ENCODE measurements at regions not wholly inside any gene's neighbourhood (a gene's known extent, or its start where the extent isn't known, plus 50 kb on each side); places are given as distances from the start of the nearest gene placed in this dataset.
A peak's percentile ranks its signal among the peaks of the same experiment; 100 is the strongest.

DNA sequence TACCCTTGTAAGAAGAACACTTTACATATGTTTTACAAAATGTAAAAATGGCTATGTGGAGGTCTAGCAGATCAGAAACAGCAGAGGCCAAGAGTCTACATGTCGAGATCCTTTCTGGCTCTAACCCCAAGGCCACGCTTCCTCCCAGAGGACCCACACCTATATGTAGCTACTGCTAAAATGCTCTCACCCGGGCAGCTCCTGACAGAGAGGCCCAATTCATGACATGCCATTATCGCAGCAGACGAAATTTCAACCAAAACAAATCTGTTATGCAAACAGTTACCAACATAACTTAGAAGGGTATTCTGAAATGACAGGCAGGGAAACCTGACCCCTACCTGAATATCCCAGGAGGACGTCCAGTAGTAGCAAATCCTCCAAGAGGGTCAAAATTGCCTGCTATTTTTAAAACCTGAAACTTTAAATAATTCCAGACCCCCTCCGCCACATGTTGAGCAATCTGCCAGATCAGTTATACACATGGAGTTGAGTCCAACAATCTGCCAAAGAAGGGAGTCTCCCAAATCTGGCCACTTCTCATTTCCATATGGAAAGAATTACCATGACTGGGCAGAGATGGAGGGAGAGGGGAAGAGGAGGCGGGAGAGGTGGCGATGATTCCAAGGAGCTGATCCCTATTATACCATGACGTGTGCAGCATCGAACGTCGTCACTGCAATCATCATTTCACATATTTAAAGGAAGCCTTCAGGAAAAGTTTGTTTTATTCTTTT is 192.9 kb upstream of the TBL1X start:
- Histone ChIP-seq H3K36me3 (no peaks in the 10 kb centered on the region), H3K9me3 (no peaks in the 10 kb centered on the region), H3K27ac (no peak overlapping the region), H3K4me3 (no peak overlapping the region), H3K27me3 (no peaks in the 10 kb centered on the region), H3K4me1 (no peaks in the 10 kb centered on the region)
- DNase-seq: no peak
- no peak for TF ChIP-seq EP300 (IDR thresholded peaks at IDR 0.05)
- no peak for TF ChIP-seq POLR2AphosphoS5 (IDR thresholded peaks at IDR 0.05)
- TF ChIP-seq POLR2A (IDR thresholded peaks at IDR 0.05): no peak
- TF ChIP-seq, protein P1, sequence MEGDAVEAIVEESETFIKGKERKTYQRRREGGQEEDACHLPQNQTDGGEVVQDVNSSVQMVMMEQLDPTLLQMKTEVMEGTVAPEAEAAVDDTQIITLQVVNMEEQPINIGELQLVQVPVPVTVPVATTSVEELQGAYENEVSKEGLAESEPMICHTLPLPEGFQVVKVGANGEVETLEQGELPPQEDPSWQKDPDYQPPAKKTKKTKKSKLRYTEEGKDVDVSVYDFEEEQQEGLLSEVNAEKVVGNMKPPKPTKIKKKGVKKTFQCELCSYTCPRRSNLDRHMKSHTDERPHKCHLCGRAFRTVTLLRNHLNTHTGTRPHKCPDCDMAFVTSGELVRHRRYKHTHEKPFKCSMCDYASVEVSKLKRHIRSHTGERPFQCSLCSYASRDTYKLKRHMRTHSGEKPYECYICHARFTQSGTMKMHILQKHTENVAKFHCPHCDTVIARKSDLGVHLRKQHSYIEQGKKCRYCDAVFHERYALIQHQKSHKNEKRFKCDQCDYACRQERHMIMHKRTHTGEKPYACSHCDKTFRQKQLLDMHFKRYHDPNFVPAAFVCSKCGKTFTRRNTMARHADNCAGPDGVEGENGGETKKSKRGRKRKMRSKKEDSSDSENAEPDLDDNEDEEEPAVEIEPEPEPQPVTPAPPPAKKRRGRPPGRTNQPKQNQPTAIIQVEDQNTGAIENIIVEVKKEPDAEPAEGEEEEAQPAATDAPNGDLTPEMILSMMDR (IDR thresholded peaks at IDR 0.05): no peak
- intact Hi-C loops (cut with DNase I): no loop called here
- 88% methylated on average over 13 of the region's 13 CpGs for WGBS, 2 donors

DNA sequence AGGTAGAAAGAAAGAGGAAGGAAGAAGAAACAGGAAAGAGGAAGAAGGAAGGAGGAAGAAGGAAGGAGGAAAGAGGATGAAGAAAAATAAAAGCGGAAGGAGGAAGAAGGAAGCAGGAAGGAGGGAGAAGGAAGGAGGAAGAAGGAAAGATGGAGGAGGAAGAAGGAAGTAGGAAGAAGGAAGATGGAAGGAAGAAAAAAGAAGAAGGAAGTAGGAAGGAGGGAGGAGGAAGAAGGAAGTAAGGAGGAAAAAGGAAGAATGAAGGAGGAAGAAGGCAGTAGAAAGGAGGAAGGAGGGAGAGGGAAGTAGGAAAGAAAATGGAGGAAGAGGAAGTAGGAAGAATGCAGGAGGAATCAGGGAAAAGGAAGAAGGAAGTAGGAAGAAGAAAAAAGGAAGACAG is 191.1 kb upstream of the TBL1X start:
- TF ChIP-seq POLR2A (IDR thresholded peaks at IDR 0.05): no peak
- no peak for TF ChIP-seq EP300 (IDR thresholded peaks at IDR 0.05)
- TF ChIP-seq, protein P1 (IDR thresholded peaks at IDR 0.05): no peak
- Histone ChIP-seq H3K36me3 (no peaks in the 10 kb centered on the region), H3K9me3 (no peaks in the 10 kb centered on the region), H3K27me3 (no peaks in the 10 kb centered on the region), H3K4me3 (no peak overlapping the region), H3K27ac (no peak overlapping the region), H3K4me1 (no peaks in the 10 kb centered on the region)
- no peak for DNase-seq
- intact Hi-C loops (cut with DNase I): no loop called here
- WGBS, 2 donors: 94 to 96% methylated on average over 1 of the region's 1 CpG

DNA sequence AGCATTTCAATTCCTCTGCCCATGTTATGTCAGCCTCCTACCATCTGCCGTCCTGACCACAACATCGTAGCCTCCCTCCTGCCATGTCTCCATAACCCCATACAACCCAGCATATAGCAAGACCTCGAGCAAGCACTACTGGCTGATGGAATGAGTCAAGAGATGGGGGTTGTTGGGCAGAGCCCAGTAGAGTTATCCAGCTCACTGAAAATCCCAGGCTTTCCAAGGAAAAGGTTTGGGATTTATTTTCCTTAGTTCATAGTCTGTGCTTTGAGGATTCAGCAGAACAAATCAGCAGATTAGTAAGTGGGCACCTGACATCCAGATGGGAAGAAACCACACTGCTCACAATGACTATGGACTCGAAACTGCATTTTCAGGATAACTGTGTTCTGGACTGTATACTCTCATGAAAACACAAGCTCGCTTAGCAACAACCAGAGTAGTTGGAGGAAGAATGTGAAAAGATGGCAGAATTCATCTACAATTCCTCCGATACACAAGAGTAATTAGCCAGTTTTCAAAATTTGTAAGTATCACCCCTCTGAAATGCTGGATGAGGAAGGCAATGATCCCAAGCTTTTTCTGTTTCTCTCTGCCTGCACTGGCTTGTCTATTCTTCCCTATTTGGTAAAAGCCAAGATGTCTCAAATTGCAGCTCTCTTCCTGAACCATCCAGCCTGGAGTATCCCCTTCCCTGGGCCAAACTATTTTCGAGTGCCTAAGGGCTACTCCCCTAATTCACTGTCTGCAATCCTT is 186.2 kb upstream of the TBL1X start:
- DNase-seq: no peak
- H3K27ac ChIP-seq: peak overlapping the region in 1 of 4 donors; percentile 16
- TF ChIP-seq POLR2A (IDR thresholded peaks at IDR 0.05): no peak
- TF ChIP-seq, protein P1 (IDR thresholded peaks at IDR 0.05): no peak
- no peak for TF ChIP-seq POLR2AphosphoS5 (IDR thresholded peaks at IDR 0.05)
- no peak for TF ChIP-seq EP300 (IDR thresholded peaks at IDR 0.05)
- H3K27me3 ChIP-seq: no peaks in the 10 kb centered on the region
- intact Hi-C loops (cut with DNase I): no loop called here
- no peaks in the 10 kb centered on the region for H3K9me3 ChIP-seq
- no peaks in the 10 kb centered on the region for H3K36me3 ChIP-seq
- 81 to 88% methylated on average over 7 of the region's 7 CpGs for WGBS, 2 donors
- H3K4me1 ChIP-seq: no peaks in the 10 kb centered on the region
- H3K4me3 ChIP-seq: peak overlapping the region in 1 of 4 donors; percentile 10

DNA sequence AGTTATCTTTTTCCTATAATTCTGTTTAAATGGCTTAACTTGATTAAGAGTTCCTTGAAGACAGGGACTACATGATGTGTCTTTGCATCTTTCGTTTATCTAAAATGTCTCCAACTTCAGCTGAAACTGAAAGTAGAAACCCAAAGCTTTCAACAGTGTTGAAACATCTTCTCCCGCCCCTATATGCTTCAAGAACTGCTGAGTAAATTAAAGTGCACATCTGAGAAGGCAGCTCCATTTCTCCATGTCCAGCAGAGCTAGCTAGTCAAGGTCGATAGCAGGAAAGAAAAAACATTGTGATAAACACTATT is 185.7 kb upstream of the TBL1X start:
- H3K27ac ChIP-seq: peak overlapping the region in 1 of 4 donors; percentile 16

More for the DNA sequence above, 185.7 kb upstream of the TBL1X start:
- TF ChIP-seq POLR2A (IDR thresholded peaks at IDR 0.05) (no peak), EP300 (IDR thresholded peaks at IDR 0.05) (no peak), POLR2AphosphoS5 (IDR thresholded peaks at IDR 0.05) (no peak)
- TF ChIP-seq, protein P1 (IDR thresholded peaks at IDR 0.05): no peak
- WGBS, 2 donors: 44 to 64% methylated on average over 3 of the region's 3 CpGs
- intact Hi-C loops (cut with DNase I): no loop called here
- DNase-seq: no peak
- no peaks in the 10 kb centered on the region for H3K27me3 ChIP-seq
- H3K4me3 ChIP-seq: peak overlapping the region in 1 of 4 donors; percentile 10
- H3K9me3 ChIP-seq: no peaks in the 10 kb centered on the region
- H3K36me3 ChIP-seq: no peaks in the 10 kb centered on the region
- no peaks in the 10 kb centered on the region for H3K4me1 ChIP-seq
